Cardiac fibroblast (primary cell): ENCODE measurements at regions not wholly inside any gene's neighbourhood (a gene's known extent, or its start where the extent isn't known, plus 50 kb on each side); places are given as distances from the start of the nearest gene placed in this dataset.

ENCODE experiments used
- DNase-seq, 2 donors: peaks; one replicate each; pipeline versions ENCODE4 v3.0.0 to v3.0.0-alpha.2; 2010; ENCODE audit warnings: low read depth in 2 of 2
- H3K4me3 ChIP-seq, 2 donors: replicated peaks in 1 of 2; 1 replicate in 1 of 2; 2 replicates in 1 of 2; pipeline ENCODE4 v1.5.1; 2011; ENCODE audit warnings: low read depth in 2 of 2, low read length in 2 of 2, mild to moderate bottlenecking in 2 of 2, moderate library complexity in 1 of 2
- TF ChIP-seq, protein P1 (sequence below): IDR thresholded peaks from one replicate; pipeline ENCODE4 v1.5.1; 2011; ENCODE audit warnings: low read depth, mild to moderate bottlenecking, low read length, inconsistent platforms

DNA sequence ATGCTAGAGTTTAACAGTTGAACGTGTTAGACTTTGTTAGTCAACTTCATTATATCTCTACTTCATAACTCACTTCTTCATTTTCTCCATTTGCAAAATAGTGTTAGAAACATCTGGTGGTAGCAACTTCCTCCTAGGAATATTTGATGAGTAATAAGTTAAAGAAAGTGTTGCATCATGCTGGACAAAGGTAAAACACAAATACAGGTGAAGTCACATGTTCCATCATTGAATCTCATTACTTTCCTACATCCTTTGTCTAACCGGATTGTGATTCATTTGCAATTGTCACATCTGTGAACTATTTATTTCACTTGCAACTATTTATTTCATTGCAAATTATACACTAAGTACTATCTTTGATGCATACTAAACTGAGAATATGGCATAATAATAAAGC is 186.5 kb downstream of the TUSC7 start:
- TF ChIP-seq, protein P1, sequence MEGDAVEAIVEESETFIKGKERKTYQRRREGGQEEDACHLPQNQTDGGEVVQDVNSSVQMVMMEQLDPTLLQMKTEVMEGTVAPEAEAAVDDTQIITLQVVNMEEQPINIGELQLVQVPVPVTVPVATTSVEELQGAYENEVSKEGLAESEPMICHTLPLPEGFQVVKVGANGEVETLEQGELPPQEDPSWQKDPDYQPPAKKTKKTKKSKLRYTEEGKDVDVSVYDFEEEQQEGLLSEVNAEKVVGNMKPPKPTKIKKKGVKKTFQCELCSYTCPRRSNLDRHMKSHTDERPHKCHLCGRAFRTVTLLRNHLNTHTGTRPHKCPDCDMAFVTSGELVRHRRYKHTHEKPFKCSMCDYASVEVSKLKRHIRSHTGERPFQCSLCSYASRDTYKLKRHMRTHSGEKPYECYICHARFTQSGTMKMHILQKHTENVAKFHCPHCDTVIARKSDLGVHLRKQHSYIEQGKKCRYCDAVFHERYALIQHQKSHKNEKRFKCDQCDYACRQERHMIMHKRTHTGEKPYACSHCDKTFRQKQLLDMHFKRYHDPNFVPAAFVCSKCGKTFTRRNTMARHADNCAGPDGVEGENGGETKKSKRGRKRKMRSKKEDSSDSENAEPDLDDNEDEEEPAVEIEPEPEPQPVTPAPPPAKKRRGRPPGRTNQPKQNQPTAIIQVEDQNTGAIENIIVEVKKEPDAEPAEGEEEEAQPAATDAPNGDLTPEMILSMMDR, result no peak
- DNase-seq, result no peak

DNA sequence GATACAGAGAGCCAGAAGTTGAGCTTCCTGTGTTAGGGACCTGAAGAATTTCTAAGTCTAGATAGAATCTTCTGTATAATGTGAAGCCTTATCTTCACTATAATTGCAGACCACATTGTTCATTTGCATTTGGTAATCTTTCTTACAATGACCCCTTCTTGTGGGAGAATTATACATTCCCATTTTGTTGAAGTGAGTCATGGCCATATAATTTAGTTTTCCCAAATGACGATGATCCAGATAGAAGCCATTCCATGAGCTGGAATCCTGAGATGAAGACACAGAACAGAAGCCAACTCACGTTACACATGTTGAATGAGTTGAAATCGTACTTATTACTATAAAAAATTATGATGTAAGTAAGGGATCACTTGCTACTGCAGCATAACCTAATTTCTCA is 187.8 kb downstream of the TUSC7 start:
- TF ChIP-seq, protein P1, result no peak
- H3K4me3 ChIP-seq, result no peak overlapping the region
- no peak for DNase-seq

More for the DNA sequence above, 186.5 kb downstream of the TUSC7 start:
- H3K4me3 ChIP-seq, result no peak overlapping the region

GRCh38 chr3:116899253-116899652 is 189.7 kb downstream of the TUSC7 start:
- no peak for DNase-seq
- no peak overlapping the region for H3K4me3 ChIP-seq
- TF ChIP-seq, protein P1, result no peak

GRCh38 chr3:116905334-116905733 is 195.8 kb downstream of the TUSC7 start:
- no peak overlapping the region for H3K4me3 ChIP-seq
- no peak for DNase-seq

DNA sequence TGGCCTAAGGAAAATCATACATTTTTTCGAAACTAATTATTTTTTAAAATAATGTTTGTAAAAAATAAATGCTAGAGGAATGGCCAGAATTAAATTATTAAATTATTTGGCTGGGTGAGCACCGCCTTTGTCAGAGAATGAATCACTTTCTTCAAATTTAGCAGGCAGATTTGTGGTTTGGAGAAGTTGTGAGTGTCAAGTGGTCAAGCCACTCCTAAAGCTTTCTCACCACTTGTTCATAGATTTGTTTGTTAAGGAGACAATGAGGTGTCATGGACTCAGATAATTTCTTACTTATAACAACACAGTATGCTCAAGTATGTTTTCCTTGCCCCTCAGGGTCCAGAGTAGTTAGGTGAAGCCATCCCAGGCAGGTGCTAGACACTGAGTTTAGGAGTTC is 196.2 kb downstream of the TUSC7 start:
- TF ChIP-seq, protein P1, result no peak
- H3K4me3 ChIP-seq, result no peak overlapping the region
- DNase-seq, result no peak

More at GRCh38 chr3:116905334-116905733, 195.8 kb downstream of the TUSC7 start:
- TF ChIP-seq, protein P1, result no peak

GRCh38 chr3:116912116-116912515 is 202.5 kb downstream of the TUSC7 start:
- TF ChIP-seq, protein P1, result no peak
- DNase-seq, result no peak
- H3K4me3 ChIP-seq, result no peak overlapping the region

- TF ChIP-seq, protein P1, result no peak
- no peak for DNase-seq
- no peak overlapping the region for H3K4me3 ChIP-seq
Measured at GRCh38 chr3:116914004-116914403, 204.4 kb downstream of the TUSC7 start.
